HG02852 (cell line): ENCODE measurements at regions not wholly inside any gene's neighbourhood (a gene's known extent, or its start where the extent isn't known, plus 50 kb on each side); places are given as distances from the start of the nearest gene placed in this dataset.

Experiments
- ATAC-seq: cut with Tn5 transposase; IDR thresholded peaks from one replicate; pipeline ENCODE4 v1.9.1; 2021; ENCODE audit warnings: mild to moderate bottlenecking, moderate library complexity; ENCODE audit not compliant: unreplicated experiment

GRCh38 chrX:43005561-43005960 is 227.6 kb upstream of the PPP1R2C start:
- no peak for ATAC-seq

GRCh38 chrX:43008356-43008755 is 230.4 kb upstream of the PPP1R2C start:
- ATAC-seq, result no peak

- no peak for ATAC-seq
These were observed 238.1 kb upstream of the PPP1R2C start for GRCh38 chrX:43016021-43016420.

- no peak for ATAC-seq
These were observed 240.1 kb upstream of the PPP1R2C start for GRCh38 chrX:43018031-43018430.

GRCh38 chrX:43019021-43019420 is 241.1 kb upstream of the PPP1R2C start:
- no peak for ATAC-seq

GRCh38 chrX:43025806-43026315 is 247.9 kb upstream of the PPP1R2C start:
- no peak for ATAC-seq

GRCh38 chrX:43064096-43064495 is 286.1 kb upstream of the PPP1R2C start:
- no peak for ATAC-seq

GRCh38 chrX:43065978-43066377 is 288.0 kb upstream of the PPP1R2C start:
- no peak for ATAC-seq

- no peak for ATAC-seq
These were observed 290.7 kb upstream of the PPP1R2C start for GRCh38 chrX:43068639-43069038.

GRCh38 chrX:43083016-43083415 is 305.1 kb upstream of the PPP1R2C start:
- ATAC-seq, result no peak

- ATAC-seq, result no peak
These were observed 309.9 kb upstream of the PPP1R2C start for GRCh38 chrX:43087830-43088229.

GRCh38 chrX:43096830-43097229 is 318.9 kb upstream of the PPP1R2C start:
- ATAC-seq, result no peak

- no peak for ATAC-seq
These were observed 328.0 kb upstream of the PPP1R2C start for GRCh38 chrX:43106009-43106408.

- no peak for ATAC-seq
These were observed 330.9 kb upstream of the PPP1R2C start for GRCh38 chrX:43108828-43109227.

- ATAC-seq, result no peak
These were observed 343.7 kb upstream of the PPP1R2C start for GRCh38 chrX:43121637-43122036.

GRCh38 chrX:43139645-43140044 is 361.7 kb upstream of the PPP1R2C start:
- no peak for ATAC-seq

GRCh38 chrX:43140582-43140981 is 362.6 kb upstream of the PPP1R2C start:
- ATAC-seq, result no peak

- no peak for ATAC-seq
These were observed 363.9 kb upstream of the PPP1R2C start for GRCh38 chrX:43141885-43142284.

- ATAC-seq, result no peak
These were observed 370.3 kb upstream of the PPP1R2C start for GRCh38 chrX:43148305-43148704.

- no peak for ATAC-seq
These were observed 387.5 kb upstream of the PPP1R2C start for GRCh38 chrX:43165343-43165920.

- no peak for ATAC-seq
These were observed 388.9 kb upstream of the PPP1R2C start for GRCh38 chrX:43166874-43167273.

GRCh38 chrX:43175434-43175833 is 397.5 kb upstream of the PPP1R2C start:
- no peak for ATAC-seq

GRCh38 chrX:43176686-43177085 is 398.7 kb upstream of the PPP1R2C start:
- ATAC-seq, result no peak
